Neural progenitor cell (in vitro differentiated cells): ENCODE measurements at regions not wholly inside any gene's neighbourhood (a gene's known extent, or its start where the extent isn't known, plus 50 kb on each side); places are given as distances from the start of the nearest gene placed in this dataset.

Experiments
- DNase-seq: peaks from one replicate; pipeline ENCODE4 v3.0.0-alpha.2; 2016; ENCODE audit warnings: low spot score
- H2AFZ ChIP-seq: fragments of 200-600 bp; sonication (generic); replicated peaks from 2 replicates; pipeline ENCODE4 v1.6.1; 2016; ENCODE audit warnings: antibody characterized with exemption
- H3F3A ChIP-seq: fragments of 200-600 bp; sonication (generic); 2 replicates; pipeline ENCODE4 v1.6.1; 2016; ENCODE audit warnings: antibody characterized with exemption, low read depth
- H3K27ac ChIP-seq: fragments of 200-600 bp; sonication (generic); 2 replicates; pipeline ENCODE4 v1.5.1; 2016; ENCODE audit warnings: mild to moderate bottlenecking
- H3K27me3 ChIP-seq: fragments of 200-600 bp; sonication (generic); 2 replicates; pipeline ENCODE4 v1.6.1; 2016; ENCODE audit warnings: mild to moderate bottlenecking, moderate library complexity
- H3K36me3 ChIP-seq: fragments of 200-600 bp; sonication (generic); 2 replicates; pipeline ENCODE4 v1.5.1; 2016
- H3K4me1 ChIP-seq: fragments of 200-600 bp; sonication (generic); 2 replicates; pipeline ENCODE4 v1.6.1; 2016; ENCODE audit warnings: mixed run types
- H3K4me2 ChIP-seq: fragments of 200-600 bp; sonication (generic); 2 replicates; pipeline ENCODE4 v1.6.1; 2016
- H3K4me3 ChIP-seq: fragments of 200-600 bp; sonication (generic); 2 replicates; pipeline ENCODE4 v1.5.1; 2016
- H3K79me2 ChIP-seq: fragments of 200-600 bp; sonication (generic); 2 replicates; pipeline ENCODE4 v1.6.1; 2016; ENCODE audit warnings: low read depth
- H3K9ac ChIP-seq: fragments of 200-600 bp; sonication (generic); 2 replicates; pipeline ENCODE4 v1.6.1; 2016
- H3K9me3 ChIP-seq: fragments of 200-600 bp; sonication (generic); 2 replicates; pipeline ENCODE4 v1.5.1; 2016; ENCODE audit warnings: low read depth
- H4K20me1 ChIP-seq: fragments of 200-600 bp; sonication (generic); 2 replicates; pipeline ENCODE4 v1.6.1; 2016; ENCODE audit warnings: low read depth
- H3K27ac Mint-ChIP-seq: 3 replicates; pipeline ENCODE4 v1.8.0; 2021; ENCODE audit warnings: mixed read lengths
- H3K27me3 Mint-ChIP-seq: 2 replicates; pipeline ENCODE4 v1.8.0; 2022; ENCODE audit warnings: low read depth, mild to moderate bottlenecking, inconsistent platforms, moderate library complexity, mixed read lengths; ENCODE audit not compliant: insufficient read depth
- H3K36me3 Mint-ChIP-seq: 3 replicates; pipeline ENCODE4 v1.8.0; 2021; ENCODE audit warnings: mixed read lengths
- H3K4me1 Mint-ChIP-seq: 3 replicates; pipeline ENCODE4 v1.8.0; 2021; ENCODE audit warnings: mixed read lengths
- H3K4me3 Mint-ChIP-seq: 3 replicates; pipeline ENCODE4 v1.8.0; 2021; ENCODE audit warnings: mild to moderate bottlenecking, moderate library complexity, mixed read lengths
- H3K9me3 Mint-ChIP-seq: 3 replicates; pipeline ENCODE4 v1.8.0; 2020; ENCODE audit warnings: mixed read lengths
- CTCF ChIP-seq: fragments of 200-600 bp; sonication (generic); IDR thresholded peaks from 2 replicates; pipeline ENCODE4 v1.5.1; 2017; ENCODE audit warnings: antibody characterized with exemption, mild to moderate bottlenecking
- EZH2 ChIP-seq: fragments of 200-600 bp; sonication (generic); IDR thresholded peaks from 2 replicates; pipeline ENCODE4 v1.6.1; 2017; ENCODE audit warnings: antibody characterized with exemption, mild to moderate bottlenecking, moderate library complexity
- EZH2phosphoT487 ChIP-seq: fragments of 200-600 bp; sonication (generic); IDR thresholded peaks from 2 replicates; pipeline ENCODE4 v1.6.1; 2017; ENCODE audit warnings: antibody characterized with exemption

- no peak overlapping the region for H2AFZ ChIP-seq
- H3K36me3 ChIP-seq, result no peaks in the 10 kb centered on the region
- Mint-ChIP-seq H3K27me3 (no peaks in the 10 kb centered on the region), H3K9me3 (no peaks in the 10 kb centered on the region), H3K4me1 (peaks cover 4% of the 10 kb centered on the region), H3K27ac (no peak overlapping the region), H3K4me3 (no peak overlapping the region), H3K36me3 (no peaks in the 10 kb centered on the region)
- H3K4me3 ChIP-seq, result no peak overlapping the region
- H3K9me3 ChIP-seq, result no peaks in the 10 kb centered on the region
- H3K27ac ChIP-seq, result no peak overlapping the region
- no peaks in the 10 kb centered on the region for H3F3A ChIP-seq
- H4K20me1 ChIP-seq, result no peaks in the 10 kb centered on the region
- TF ChIP-seq EZH2 (no peak), CTCF (no peak), EZH2phosphoT487 (no peak)
- H3K9ac ChIP-seq, result no peak overlapping the region
- no peak for DNase-seq
- no peaks in the 10 kb centered on the region for H3K27me3 ChIP-seq
- no peak overlapping the region for H3K4me2 ChIP-seq
- H3K4me1 ChIP-seq, result no peaks in the 10 kb centered on the region
- H3K79me2 ChIP-seq, result no peaks in the 10 kb centered on the region
These were observed 78.6 kb upstream of the THBS2 start for GRCh38 chr6:169332250-169332649.

- H3K79me2 ChIP-seq, result no peaks in the 10 kb centered on the region
- no peak for TF ChIP-seq EZH2phosphoT487
- H3K9me3 Mint-ChIP-seq, result no peaks in the 10 kb centered on the region
- DNase-seq, result no peak
- H3K36me3 ChIP-seq, result no peaks in the 10 kb centered on the region
- H3K27me3 ChIP-seq, result no peaks in the 10 kb centered on the region
- peaks cover 4% of the 10 kb centered on the region for H3K4me1 Mint-ChIP-seq
- no peak overlapping the region for H2AFZ ChIP-seq
- H3K4me3 ChIP-seq, result no peak overlapping the region
- no peaks in the 10 kb centered on the region for H3K4me1 ChIP-seq
- H4K20me1 ChIP-seq, result no peaks in the 10 kb centered on the region
- H3K4me3 Mint-ChIP-seq, result no peak overlapping the region
- H3K9ac ChIP-seq, result no peak overlapping the region
- no peaks in the 10 kb centered on the region for H3F3A ChIP-seq
- H3K27ac Mint-ChIP-seq, result no peak overlapping the region
- H3K27me3 Mint-ChIP-seq, result peaks cover 3% of the 10 kb centered on the region
- H3K27ac ChIP-seq, result no peak overlapping the region
- no peak overlapping the region for H3K4me2 ChIP-seq
- no peaks in the 10 kb centered on the region for H3K9me3 ChIP-seq
- H3K36me3 Mint-ChIP-seq, result no peaks in the 10 kb centered on the region
These were observed 74.6 kb upstream of the THBS2 start for GRCh38 chr6:169328112-169328801.

- Histone ChIP-seq H3K27ac (no peak overlapping the region), H3K4me2 (no peak overlapping the region), H3F3A (no peaks in the 10 kb centered on the region), H2AFZ (no peak overlapping the region), H3K36me3 (no peaks in the 10 kb centered on the region), H3K27me3 (no peaks in the 10 kb centered on the region), H3K9me3 (no peaks in the 10 kb centered on the region), H3K4me1 (no peaks in the 10 kb centered on the region), H4K20me1 (no peaks in the 10 kb centered on the region), H3K79me2 (no peaks in the 10 kb centered on the region), H3K9ac (no peak overlapping the region), H3K4me3 (no peak overlapping the region)
- peak; percentile 58 for TF ChIP-seq CTCF
- no peak for TF ChIP-seq EZH2phosphoT487
- Mint-ChIP-seq H3K4me1 (no peaks in the 10 kb centered on the region), H3K4me3 (no peak overlapping the region), H3K27me3 (peaks cover 3% of the 10 kb centered on the region), H3K36me3 (no peaks in the 10 kb centered on the region), H3K27ac (no peak overlapping the region), H3K9me3 (no peaks in the 10 kb centered on the region)
- peak; percentile 69 for DNase-seq
These were observed 72.6 kb upstream of the THBS2 start for GRCh38 chr6:169326067-169326799.
